H9 (cell line): ENCODE measurements at regions not wholly inside any gene's neighbourhood (a gene's known extent, or its start where the extent isn't known, plus 50 kb on each side); places are given as distances from the start of the nearest gene placed in this dataset.

ENCODE experiments used
- DNase-seq: peaks from one replicate; pipeline ENCODE4 v3.0.0-alpha.2; 2017
- H2AFZ ChIP-seq: one replicate; pipeline ENCODE4 v1.6.1; 2013; ENCODE audit warnings: mild to moderate bottlenecking, low read length, control low read depth, moderate library complexity
- H2AK5ac ChIP-seq: 2 replicates; pipeline ENCODE4 v1.6.1; 2013; ENCODE audit warnings: low read length, control low read depth, mixed read lengths; ENCODE audit not compliant: insufficient read length
- H2BK120ac ChIP-seq: one replicate; pipeline ENCODE4 v1.6.1; 2013; ENCODE audit warnings: low read depth, mild to moderate bottlenecking, low read length, control low read depth, inconsistent platforms; ENCODE audit not compliant: poor library complexity, severe bottlenecking
- H2BK12ac ChIP-seq: 2 replicates; pipeline ENCODE4 v1.6.1; 2013; ENCODE audit warnings: low read length, control low read depth, mixed read lengths, low read depth; ENCODE audit not compliant: insufficient read length
- H2BK15ac ChIP-seq: 2 replicates; pipeline ENCODE4 v1.6.1; 2013; ENCODE audit warnings: low read depth, low read length, control low read depth
- H2BK20ac ChIP-seq: one replicate; pipeline ENCODE4 v1.6.1; 2013; ENCODE audit warnings: low read depth, mild to moderate bottlenecking, low read length, control low read depth, inconsistent platforms; ENCODE audit not compliant: poor library complexity, severe bottlenecking
- H2BK5ac ChIP-seq: 2 replicates; pipeline ENCODE4 v1.6.1; 2013; ENCODE audit warnings: low read length, control low read depth, mixed read lengths; ENCODE audit not compliant: insufficient read length
- H3K14ac ChIP-seq: 2 replicates; pipeline ENCODE4 v1.6.1; 2013; ENCODE audit warnings: low read length, control low read depth; ENCODE audit not compliant: insufficient read depth
- H3K18ac ChIP-seq: 2 replicates; pipeline ENCODE4 v1.6.1; 2013; ENCODE audit warnings: low read depth, mild to moderate bottlenecking, mixed read lengths, low read length, control low read depth; ENCODE audit not compliant: insufficient read length
- H3K23ac ChIP-seq: 2 replicates; pipeline ENCODE4 v1.6.1; 2013; ENCODE audit warnings: low read length, control low read depth, mixed read lengths, low read depth; ENCODE audit not compliant: insufficient read length
- H3K23me2 ChIP-seq: 2 replicates; pipeline ENCODE4 v1.6.1; 2013; ENCODE audit warnings: low read depth, mild to moderate bottlenecking, mixed read lengths, low read length, control low read depth; ENCODE audit not compliant: insufficient read length, poor library complexity, severe bottlenecking
- H3K27ac ChIP-seq: 2 replicates; pipeline ENCODE4 v1.5.1; 2013; ENCODE audit warnings: low read length, control low read depth, mixed read lengths, low read depth; ENCODE audit not compliant: insufficient read length
- H3K27me3 ChIP-seq: 2 replicates; pipeline ENCODE4 v1.6.1; 2013; ENCODE audit warnings: low read length, control low read depth, inconsistent platforms; ENCODE audit not compliant: insufficient read depth
- H3K4ac ChIP-seq: 2 replicates; pipeline ENCODE4 v1.6.1; 2013; ENCODE audit warnings: low read depth, mild to moderate bottlenecking, control low read depth, inconsistent platforms, low read length, moderate library complexity
- H3K4me1 ChIP-seq: 2 replicates; pipeline ENCODE4 v1.6.1; 2013; ENCODE audit warnings: low read length, control low read depth, inconsistent platforms; ENCODE audit not compliant: insufficient read depth
- H3K4me2 ChIP-seq: 2 replicates; pipeline ENCODE4 v1.6.1; 2013; ENCODE audit warnings: low read length, control low read depth, mixed read lengths; ENCODE audit not compliant: insufficient read length, insufficient read depth
- H3K56ac ChIP-seq: 2 replicates; pipeline ENCODE4 v1.6.1; 2013; ENCODE audit warnings: low read depth, mild to moderate bottlenecking, mixed read lengths, low read length, control low read depth; ENCODE audit not compliant: insufficient read length
- H3K79me1 ChIP-seq: 2 replicates; pipeline ENCODE4 v1.6.1; 2013; ENCODE audit warnings: low read depth, mild to moderate bottlenecking, moderate library complexity, low read length, control low read depth, inconsistent platforms; ENCODE audit not compliant: insufficient read depth, poor library complexity, severe bottlenecking
- H3K79me2 ChIP-seq: 2 replicates; pipeline ENCODE4 v1.6.1; 2013; ENCODE audit warnings: low read length, control low read depth, inconsistent platforms; ENCODE audit not compliant: insufficient read depth
- H3K9ac ChIP-seq: 2 replicates; pipeline ENCODE4 v1.6.1; 2013; ENCODE audit warnings: low read length, control low read depth, mixed read lengths; ENCODE audit not compliant: insufficient read length; ENCODE audit errors: extremely low read depth
- H3K9me3 ChIP-seq: one replicate; pipeline ENCODE4 v1.6.1; 2013; ENCODE audit warnings: low read depth, low read length, inconsistent platforms; ENCODE audit not compliant: control insufficient read depth
- H3T11ph ChIP-seq: one replicate; pipeline ENCODE4 v1.6.1; 2013; ENCODE audit warnings: mild to moderate bottlenecking, low read length, control low read depth, inconsistent platforms
- H4K20me1 ChIP-seq: one replicate; pipeline ENCODE4 v1.6.1; 2013; ENCODE audit not compliant: control insufficient read depth, insufficient read length, insufficient read depth
- H4K5ac ChIP-seq: 2 replicates; pipeline ENCODE4 v1.6.1; 2013; ENCODE audit warnings: low read depth, mild to moderate bottlenecking, mixed read lengths, low read length, control low read depth; ENCODE audit not compliant: insufficient read length
- H4K8ac ChIP-seq: replicated peaks from 2 replicates; pipeline ENCODE4 v1.6.1; 2013; ENCODE audit warnings: low read length, control low read depth, mixed read lengths, low read depth; ENCODE audit not compliant: insufficient read length
- H4K91ac ChIP-seq: 2 replicates; pipeline ENCODE4 v1.6.1; 2013; ENCODE audit warnings: low read depth, mild to moderate bottlenecking, moderate library complexity, mixed read lengths, low read length, control low read depth; ENCODE audit not compliant: insufficient read length
- H3K27ac Mint-ChIP-seq, 3 experiments: 2 replicates in 2 of 3; 3 replicates in 1 of 3; pipeline ENCODE4 v1.8.0; 2020 to 2021; ENCODE audit warnings: mixed read lengths in 3 of 3, mild to moderate bottlenecking in 1 of 3, moderate library complexity in 1 of 3
- H3K27me3 Mint-ChIP-seq: 2 replicates; pipeline ENCODE4 v1.8.0; 2021; ENCODE audit warnings: low read depth, mild to moderate bottlenecking, moderate library complexity, mixed read lengths
- H3K36me3 Mint-ChIP-seq, 3 experiments: 2 replicates in 2 of 3; 3 replicates in 1 of 3; pipeline ENCODE4 v1.8.0; 2020 to 2021; ENCODE audit warnings: low read depth in 3 of 3, mixed read lengths in 3 of 3; ENCODE audit not compliant: insufficient read depth in 1 of 3
- H3K4me1 Mint-ChIP-seq, 2 experiments: 2 replicates each; pipeline ENCODE4 v1.8.0; 2020; ENCODE audit warnings: mixed read lengths in 2 of 2
- H3K4me3 Mint-ChIP-seq, 2 experiments: 2 replicates in 1 of 2; 3 replicates in 1 of 2; pipeline ENCODE4 v1.8.0; 2020 to 2021; ENCODE audit warnings: mild to moderate bottlenecking in 2 of 2, mixed read lengths in 2 of 2, moderate library complexity in 1 of 2
- H3K9me3 Mint-ChIP-seq, 2 experiments: 2 replicates in 1 of 2; 3 replicates in 1 of 2; pipeline ENCODE4 v1.8.0; 2020; ENCODE audit warnings: mild to moderate bottlenecking in 2 of 2, mixed read lengths in 2 of 2, moderate library complexity in 1 of 2
- WGBS: extraction: QIAGEN DNeasy Blood & Tissue Kit; methylation state at CpG from one replicate; pipeline ENCODE4 v1.1.7; 2013; ENCODE audit warnings: missing lambda C conversion rate, low lambda C conversion rate, mixed read lengths; ENCODE audit not compliant: insufficient read length; ENCODE audit errors: extremely low coverage; 5-methylcytosine and 5-hydroxymethylcytosine counted together
- TF ChIP-seq, protein P1 (sequence below): fragments of 200-600 bp; sonication (generic); conservative IDR thresholded peaks from 3 replicates; pipeline ENCODE4 v1.8.0; 2021; ENCODE audit warnings: antibody characterized with exemption, mild to moderate bottlenecking

DNA sequence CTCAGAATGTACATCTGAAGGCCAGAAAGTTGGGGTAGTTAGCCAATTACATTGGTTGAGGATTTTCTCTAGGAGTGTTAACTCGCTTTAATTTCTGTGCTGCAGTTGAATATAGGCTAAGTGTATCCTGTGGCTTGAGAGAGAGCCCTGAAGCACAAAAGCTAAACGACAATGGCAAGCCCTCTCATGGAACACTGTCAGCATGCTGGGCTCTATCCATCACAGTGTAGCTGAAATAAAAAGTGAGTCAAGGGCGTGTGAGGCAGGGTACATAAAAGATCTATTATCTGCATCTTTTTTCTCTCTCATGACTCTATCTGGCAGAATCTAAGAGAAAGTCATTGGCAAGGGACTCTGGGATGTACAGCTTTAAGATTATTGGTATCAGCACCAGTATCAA, 254.2 kb upstream of the GRIA1 start:
- no peak overlapping the region for H3K14ac ChIP-seq
- H3K56ac ChIP-seq: no peak overlapping the region
- H3K23me2 ChIP-seq: no peaks in the 10 kb centered on the region
- H3K4me1 ChIP-seq: no peaks in the 10 kb centered on the region
- H4K5ac ChIP-seq: no peak overlapping the region
- H3K27me3 ChIP-seq: no peaks in the 10 kb centered on the region
- H2BK15ac ChIP-seq: no peak overlapping the region
- H3K23ac ChIP-seq: no peak overlapping the region
- H3K18ac ChIP-seq: no peak overlapping the region
- TF ChIP-seq, protein P1, sequence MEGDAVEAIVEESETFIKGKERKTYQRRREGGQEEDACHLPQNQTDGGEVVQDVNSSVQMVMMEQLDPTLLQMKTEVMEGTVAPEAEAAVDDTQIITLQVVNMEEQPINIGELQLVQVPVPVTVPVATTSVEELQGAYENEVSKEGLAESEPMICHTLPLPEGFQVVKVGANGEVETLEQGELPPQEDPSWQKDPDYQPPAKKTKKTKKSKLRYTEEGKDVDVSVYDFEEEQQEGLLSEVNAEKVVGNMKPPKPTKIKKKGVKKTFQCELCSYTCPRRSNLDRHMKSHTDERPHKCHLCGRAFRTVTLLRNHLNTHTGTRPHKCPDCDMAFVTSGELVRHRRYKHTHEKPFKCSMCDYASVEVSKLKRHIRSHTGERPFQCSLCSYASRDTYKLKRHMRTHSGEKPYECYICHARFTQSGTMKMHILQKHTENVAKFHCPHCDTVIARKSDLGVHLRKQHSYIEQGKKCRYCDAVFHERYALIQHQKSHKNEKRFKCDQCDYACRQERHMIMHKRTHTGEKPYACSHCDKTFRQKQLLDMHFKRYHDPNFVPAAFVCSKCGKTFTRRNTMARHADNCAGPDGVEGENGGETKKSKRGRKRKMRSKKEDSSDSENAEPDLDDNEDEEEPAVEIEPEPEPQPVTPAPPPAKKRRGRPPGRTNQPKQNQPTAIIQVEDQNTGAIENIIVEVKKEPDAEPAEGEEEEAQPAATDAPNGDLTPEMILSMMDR: no peak
- DNase-seq: no peak
- H2AFZ ChIP-seq: no peak overlapping the region
- H3T11ph ChIP-seq: no peak overlapping the region
- no peaks in the 10 kb centered on the region for H3K36me3 Mint-ChIP-seq
- no peaks in the 10 kb centered on the region for H4K20me1 ChIP-seq
- H3K79me2 ChIP-seq: no peaks in the 10 kb centered on the region
- H2AK5ac ChIP-seq: no peak overlapping the region
- no peak overlapping the region for H3K27ac Mint-ChIP-seq
- H3K79me1 ChIP-seq: no peaks in the 10 kb centered on the region
- H3K4me3 Mint-ChIP-seq: no peak overlapping the region
- H2BK5ac ChIP-seq: no peak overlapping the region
- no peaks in the 10 kb centered on the region for H3K4me1 Mint-ChIP-seq
- H3K9ac ChIP-seq: no peak overlapping the region
- H3K4ac ChIP-seq: no peak overlapping the region
- H4K8ac ChIP-seq: no peak overlapping the region
- no peaks in the 10 kb centered on the region for H3K27me3 Mint-ChIP-seq
- no peak overlapping the region for H2BK12ac ChIP-seq
- no peak overlapping the region for H3K27ac ChIP-seq
- WGBS: no CpG with 5 or more reads among the region's 3 CpGs
- no peak overlapping the region for H4K91ac ChIP-seq
- H2BK20ac ChIP-seq: no peak overlapping the region
- H3K9me3 ChIP-seq: no peaks in the 10 kb centered on the region
- no peaks in the 10 kb centered on the region for H3K9me3 Mint-ChIP-seq
- H2BK120ac ChIP-seq: no peak overlapping the region
- H3K4me2 ChIP-seq: no peak overlapping the region
